Keratinocyte (primary cell): ENCODE measurements at regions not wholly inside any gene's neighbourhood (a gene's known extent, or its start where the extent isn't known, plus 50 kb on each side); places are given as distances from the start of the nearest gene placed in this dataset.

Experiments
- CTCF ChIP-seq, 3 experiments: IDR thresholded peaks in 1 of 3; conservative IDR thresholded peaks in 1 of 3; optimal IDR thresholded peaks in 1 of 3; 2 replicates in 2 of 3; 3 replicates in 1 of 3; pipeline versions ENCODE3 to v1.5.1; 2011; ENCODE audit warnings: low read length in 3 of 3, mild to moderate bottlenecking in 3 of 3, moderate library complexity in 2 of 3, control low read depth in 1 of 3, inconsistent platforms in 1 of 3; ENCODE audit not compliant: insufficient read depth in 2 of 3; ENCODE audit errors: extremely low read depth in 1 of 3
- EZH2 ChIP-seq: IDR thresholded peaks from one replicate; pipeline ENCODE4 v1.6.1; 2012; ENCODE audit warnings: inconsistent platforms, mild to moderate bottlenecking, low read length, moderate library complexity

- TF ChIP-seq CTCF (optimal IDR thresholded peaks at IDR 0.05 in 1 of 3, IDR thresholded peaks at IDR 0.05 in 1 of 3, conservative IDR thresholded peaks at IDR 0.05 in 1 of 3; ENCODE audit: extremely low read depth in 1 of 3, insufficient read depth in 2 of 3, low read length in 3 of 3) (no peak), EZH2 (no peak)
Observed at GRCh38 chr2:106734165-106734564, 151.8 kb downstream of the ST6GAL2 start.
